M059J (cell line): ENCODE measurements at regions not wholly inside any gene's neighbourhood (a gene's known extent, or its start where the extent isn't known, plus 50 kb on each side); places are given as distances from the start of the nearest gene placed in this dataset.

Experiments
- DNase-seq: peaks from one replicate; pipeline ENCODE4 v3.0.0-alpha.2; 2012; ENCODE audit warnings: low read depth

DNA sequence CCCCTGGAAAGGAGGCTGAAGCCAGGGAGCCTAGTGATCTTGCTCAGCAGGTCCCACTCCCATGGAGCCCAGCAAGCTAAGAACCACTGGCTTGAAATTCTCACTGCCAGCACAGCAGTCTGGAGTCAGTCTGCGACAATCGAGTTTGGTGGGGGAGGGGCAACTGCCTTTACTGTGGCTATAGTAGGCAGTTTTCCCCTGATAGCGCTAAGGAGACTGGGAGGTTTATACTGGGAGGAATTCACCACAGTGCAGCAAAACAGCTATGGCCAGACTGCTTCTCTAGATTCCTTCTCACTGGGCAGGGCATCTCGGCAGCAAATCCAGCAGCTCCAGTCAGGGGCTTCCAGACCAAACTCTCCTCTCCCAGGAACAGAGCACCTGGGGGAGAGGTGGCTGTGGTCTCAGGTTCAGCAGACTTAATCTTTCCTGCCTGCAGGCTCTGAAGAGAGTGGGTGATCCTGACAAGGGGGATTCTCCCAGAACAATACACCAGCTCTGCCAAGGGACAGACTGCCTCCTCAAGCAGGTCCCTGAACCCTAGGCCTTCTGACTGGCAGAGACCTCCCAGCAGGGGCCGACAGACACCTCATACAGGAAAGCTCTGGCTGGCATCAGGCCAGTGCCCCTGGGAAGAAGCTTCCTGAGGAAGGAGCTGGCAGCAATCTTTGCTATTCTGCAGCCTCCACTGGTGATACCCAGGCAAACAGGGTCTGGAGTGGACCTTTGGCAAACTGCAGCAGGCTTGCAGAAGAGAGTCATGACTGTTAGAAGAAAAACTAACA is 548.5 kb upstream of the NEGR1 start:
- DNase-seq = no peak

DNA sequence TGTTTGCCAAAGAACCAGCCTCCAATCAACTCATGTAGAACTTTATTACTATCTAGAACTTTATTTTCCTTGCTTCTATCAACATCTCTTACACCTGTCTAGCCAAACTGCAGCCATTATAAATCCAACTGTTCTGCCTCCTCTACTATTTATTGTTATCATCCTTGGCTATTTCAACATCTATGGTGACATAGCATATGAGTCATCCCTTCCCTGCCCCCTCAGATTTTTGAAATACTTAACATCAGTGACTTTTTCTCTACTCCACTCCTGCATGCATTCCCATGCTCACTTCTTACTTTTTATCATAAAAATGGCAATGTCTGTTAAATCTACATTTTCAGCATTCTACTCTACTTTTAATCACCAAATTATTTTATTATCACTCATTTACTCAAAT is 544.9 kb upstream of the NEGR1 start:
- DNase-seq = peak; percentile 5

DNA sequence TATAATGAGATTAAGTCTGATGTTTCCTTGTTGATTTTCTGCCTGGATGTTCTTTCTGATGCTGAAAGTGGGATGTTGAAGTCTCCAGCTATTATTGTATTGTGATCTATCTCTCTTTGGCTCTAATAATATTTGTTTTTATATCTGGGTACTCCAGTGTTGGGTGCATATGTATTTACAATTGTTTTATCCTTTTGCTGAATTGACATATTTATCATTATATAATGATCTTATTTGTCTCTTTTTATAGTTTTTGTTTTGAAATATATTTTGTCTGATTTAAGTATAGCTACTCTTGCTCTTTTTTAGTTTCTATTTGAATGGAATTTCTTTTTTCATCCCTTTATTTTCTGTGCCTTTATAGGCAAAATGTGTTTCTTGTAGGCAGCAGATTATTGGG is 522.2 kb upstream of the NEGR1 start:
- DNase-seq = no peak

DNA sequence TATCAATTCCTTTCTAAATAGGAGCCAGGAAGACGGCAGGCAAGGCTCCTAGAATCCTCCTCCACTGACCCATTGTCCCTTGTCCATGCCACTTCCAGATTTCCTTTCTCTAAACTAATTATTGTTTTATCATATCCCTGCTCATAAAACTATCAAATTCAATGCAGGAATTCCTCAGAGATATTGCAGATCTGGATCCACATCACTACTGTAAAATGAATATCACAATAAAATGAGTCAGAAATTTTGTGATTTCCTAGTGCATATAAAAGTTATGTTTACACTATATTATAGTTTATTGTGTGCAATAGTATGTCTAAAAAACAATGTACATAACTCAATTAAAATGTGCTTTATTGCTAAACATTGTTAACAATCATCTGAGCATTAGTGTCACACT is 498.7 kb upstream of the NEGR1 start:
- no peak for DNase-seq

DNA sequence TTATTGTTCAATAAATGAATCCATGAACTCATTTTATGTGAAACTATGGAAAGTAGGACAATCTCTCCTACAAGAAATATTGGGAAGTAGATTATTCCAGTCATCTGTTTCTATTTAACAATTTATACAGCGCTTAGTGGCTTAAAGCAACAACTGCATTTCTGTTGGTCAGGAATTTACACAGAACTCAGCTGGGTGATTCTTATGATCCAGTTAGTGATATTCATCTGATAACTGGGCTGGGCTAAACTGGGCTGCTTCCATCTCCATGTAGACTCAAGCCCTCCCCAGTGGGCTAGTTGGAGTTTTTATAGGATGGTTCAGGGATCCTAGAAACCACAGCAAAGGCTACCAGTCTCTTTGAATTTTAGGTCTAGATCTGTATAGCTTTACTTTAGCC is 497.9 kb upstream of the NEGR1 start:
- no peak for DNase-seq

DNA sequence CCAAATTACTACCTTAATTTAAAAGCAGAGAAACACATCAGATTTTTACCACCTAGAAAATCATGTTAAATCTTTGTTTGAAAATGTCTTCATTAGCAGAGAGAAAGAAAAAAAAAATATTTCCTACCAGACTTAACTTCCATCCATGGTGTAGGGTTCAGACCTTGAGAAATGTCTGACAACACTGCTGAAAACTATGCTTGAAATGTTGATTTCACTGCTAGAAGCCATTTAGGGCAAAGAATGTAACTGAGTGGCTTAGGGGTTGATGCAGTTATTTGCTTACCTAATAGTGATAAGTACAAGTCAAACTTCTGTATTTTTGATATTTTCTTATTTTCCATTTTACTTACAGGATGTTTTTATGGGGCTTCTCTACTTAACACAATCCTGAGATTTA is 495.6 kb upstream of the NEGR1 start:
- no peak for DNase-seq

DNA sequence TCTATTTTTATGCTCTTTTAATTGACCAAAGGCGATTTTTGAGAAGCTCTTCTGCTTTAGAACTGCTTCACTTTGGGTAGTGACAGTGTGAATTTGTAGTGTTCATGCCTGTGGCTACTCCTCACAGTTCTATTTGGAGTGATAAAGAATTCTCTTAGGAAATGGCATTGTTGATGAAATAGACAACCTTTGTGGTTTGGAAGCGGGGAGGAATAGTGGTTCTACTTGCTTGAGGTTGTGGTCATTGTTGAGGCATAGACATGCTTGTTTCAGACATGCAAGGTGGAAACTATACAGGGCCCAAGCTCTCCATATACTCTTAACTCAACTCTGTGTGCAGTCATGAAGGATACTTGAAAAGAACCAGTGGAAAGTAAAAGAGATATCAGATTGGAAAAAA is 481.1 kb upstream of the NEGR1 start:
- no peak for DNase-seq

DNA sequence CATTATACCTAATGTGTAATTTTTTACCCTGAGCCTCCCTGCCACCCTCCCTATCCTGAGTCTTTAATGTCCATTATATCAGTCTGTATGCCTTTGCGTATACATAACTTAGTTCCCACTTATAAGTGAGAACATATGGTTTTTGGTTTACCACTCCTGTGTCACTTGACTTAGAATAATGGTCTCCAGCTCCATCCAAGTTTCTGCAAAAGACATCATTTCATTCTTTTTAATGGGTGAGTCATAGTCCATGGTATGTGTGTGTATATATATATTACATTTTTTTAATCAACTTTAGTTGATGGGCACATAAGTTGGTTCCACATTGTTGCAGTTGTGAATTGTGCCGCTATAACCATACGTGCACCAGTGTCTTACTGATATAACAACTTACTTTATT is 477.1 kb upstream of the NEGR1 start:
- no peak for DNase-seq

DNA sequence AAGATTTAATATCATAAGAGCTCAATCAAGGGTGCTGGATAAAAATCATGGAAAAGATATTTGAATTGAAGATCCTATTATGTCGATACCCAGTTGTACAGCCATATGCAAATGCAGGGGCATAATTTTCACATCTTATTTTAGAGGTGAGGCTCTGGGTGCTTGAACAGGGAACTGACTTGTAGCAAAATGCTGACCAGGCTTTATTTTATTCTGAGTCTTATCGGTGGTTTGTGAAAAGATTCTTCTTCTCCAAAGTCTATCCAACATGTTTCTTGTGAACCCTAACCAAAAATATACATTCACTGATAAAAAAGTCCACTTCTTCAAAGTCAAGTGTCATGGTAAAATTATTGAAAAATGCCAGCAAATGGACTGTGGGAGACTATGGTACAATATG is 475.5 kb upstream of the NEGR1 start:
- DNase-seq = no peak

DNA sequence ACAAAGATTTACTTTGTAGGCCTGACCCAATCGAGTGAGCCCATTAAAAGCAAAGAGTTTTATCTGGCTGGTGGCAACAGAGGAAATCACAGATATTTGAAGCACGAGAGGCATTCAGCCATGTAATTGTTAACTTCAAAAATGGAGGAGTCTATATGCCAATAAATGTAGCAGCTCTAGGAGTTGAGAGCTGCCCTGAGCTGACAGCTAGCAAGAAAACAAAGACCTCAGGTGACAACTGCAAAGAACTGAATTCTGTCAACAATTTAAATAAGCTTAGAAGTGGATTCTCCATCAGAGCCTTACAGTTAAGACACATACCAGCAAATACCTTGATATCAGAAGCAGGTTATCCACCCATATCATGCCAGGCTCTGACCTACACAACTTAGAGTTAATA is 463.1 kb upstream of the NEGR1 start:
- no peak for DNase-seq

DNA sequence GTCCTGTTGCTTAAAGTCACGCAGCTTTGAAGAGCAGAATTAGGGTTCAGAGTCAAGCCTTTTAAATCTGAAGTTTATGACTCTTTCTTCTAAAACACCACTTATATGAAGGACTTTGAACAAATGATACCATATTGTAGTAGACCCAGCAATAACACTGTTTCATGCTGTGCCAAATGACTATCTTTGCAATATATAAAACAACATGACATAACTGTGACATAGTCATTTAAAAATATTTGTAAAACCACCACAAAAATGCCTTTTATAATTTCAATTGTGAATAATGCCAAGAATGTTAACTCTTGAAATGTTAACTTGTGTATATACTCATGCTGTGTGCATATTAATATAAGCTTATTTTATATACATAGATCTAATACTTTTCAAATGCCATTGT is 452.1 kb upstream of the NEGR1 start:
- no peak for DNase-seq

DNA sequence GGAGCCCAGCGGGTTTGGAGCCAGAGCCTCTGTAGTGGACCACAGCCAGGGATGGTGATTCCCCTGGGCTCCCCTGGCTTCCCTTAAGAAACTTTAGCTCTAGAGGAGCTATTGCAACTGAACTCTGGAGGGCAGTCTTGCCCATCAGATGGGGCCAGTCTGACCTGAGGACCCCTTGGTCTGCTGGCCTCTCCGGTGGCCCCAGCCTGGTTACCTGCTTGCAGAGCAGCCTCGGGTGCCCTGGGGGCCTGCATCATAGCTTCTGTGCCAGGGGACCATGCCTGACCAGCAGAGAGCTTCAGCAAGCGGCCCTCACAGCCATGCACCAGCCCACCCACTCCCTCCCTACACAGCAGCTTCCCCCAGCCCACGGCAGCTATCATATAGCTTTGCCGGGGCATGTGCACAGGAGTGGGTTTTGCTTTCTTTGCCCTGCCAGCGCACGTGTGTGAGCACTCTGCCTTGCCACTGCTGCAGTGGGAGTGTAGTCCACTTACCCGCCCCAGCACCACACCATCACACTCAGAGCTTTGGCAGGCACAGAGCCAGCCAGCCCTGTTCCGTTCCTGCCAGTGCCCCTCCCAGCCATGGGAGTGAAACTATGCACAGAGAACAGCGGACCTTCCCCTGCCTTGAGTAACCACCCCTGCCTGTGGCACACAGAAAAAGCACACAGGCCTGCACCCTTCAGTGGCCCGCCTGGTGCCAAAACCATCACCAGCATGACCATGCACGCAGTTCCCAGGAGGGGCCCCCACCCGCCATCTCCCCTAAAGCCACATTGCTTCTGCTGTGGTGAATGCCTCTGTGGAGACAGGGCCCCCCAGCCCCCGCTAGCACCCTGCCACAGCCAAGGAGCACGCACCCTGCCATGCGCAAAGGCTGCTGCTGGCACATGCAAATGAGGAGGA is 442.9 kb upstream of the NEGR1 start:
- DNase-seq = no peak

DNA sequence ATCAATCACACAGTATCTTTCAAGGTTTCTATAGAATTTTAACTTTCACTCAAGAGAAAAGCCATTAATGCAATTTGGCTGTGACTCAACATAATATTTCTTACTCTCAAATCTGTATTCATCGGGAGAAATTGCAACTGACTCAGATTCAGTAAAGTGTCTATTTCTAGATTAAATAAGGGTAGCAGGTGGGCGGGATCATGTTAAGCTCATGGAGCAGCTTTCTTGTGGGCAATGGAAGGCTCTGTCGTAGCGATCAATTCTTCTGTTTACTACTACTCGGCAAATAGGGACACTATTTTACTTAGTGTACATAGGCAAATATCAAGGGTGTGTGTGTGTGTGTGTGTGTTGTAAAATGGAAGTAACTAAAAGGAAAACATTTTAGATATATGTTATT is 423.6 kb upstream of the NEGR1 start:
- no peak for DNase-seq

DNA sequence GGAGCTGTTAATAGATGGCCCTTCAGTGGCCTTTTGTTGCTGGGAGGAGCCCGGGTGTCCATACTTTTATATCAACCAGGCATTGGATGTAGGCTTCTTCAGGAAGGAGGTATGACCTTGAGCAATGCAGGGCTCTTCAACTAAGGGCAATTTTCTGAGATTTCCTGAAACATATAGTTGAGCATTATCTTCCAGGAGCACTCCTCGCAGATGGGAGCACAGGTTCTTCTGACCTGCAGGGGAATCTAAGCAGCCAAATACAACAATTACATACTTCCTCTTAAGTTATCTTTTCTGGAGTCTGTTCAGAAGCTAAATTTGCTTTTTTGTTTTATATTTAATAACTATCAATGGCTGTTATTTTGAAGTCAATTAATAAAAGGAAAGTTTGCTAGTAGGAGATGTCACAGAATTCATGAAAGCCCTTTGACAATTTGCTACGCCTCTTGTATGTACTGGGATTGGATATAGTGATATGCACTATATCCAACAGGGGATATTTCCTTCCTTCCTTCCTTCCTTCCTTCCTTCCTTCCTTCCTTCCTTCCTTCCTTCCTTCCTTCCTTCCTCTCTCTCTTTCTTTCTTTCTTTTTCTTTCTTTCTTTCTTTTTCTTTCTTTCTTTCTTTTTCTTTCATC is 422.6 kb upstream of the NEGR1 start:
- no peak for DNase-seq

DNA sequence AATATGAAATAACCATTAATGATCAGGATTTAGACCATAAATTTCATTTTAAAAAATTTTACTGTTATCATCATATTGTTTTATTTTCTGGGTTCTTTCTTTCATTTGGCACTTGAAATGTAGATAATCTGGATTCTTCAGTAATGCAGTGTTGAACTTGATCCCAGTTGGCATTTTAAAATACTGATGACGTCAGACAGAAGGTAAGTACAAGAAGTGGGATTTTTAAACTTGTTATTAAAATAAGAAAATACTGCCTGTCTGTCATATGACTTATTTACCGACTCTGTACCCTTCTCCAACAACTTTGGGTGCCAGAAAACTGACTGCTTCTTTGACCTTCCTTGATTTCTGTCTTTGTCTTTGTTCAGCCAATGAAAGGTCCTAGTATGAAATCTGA is 415.1 kb upstream of the NEGR1 start:
- DNase-seq = no peak

DNA sequence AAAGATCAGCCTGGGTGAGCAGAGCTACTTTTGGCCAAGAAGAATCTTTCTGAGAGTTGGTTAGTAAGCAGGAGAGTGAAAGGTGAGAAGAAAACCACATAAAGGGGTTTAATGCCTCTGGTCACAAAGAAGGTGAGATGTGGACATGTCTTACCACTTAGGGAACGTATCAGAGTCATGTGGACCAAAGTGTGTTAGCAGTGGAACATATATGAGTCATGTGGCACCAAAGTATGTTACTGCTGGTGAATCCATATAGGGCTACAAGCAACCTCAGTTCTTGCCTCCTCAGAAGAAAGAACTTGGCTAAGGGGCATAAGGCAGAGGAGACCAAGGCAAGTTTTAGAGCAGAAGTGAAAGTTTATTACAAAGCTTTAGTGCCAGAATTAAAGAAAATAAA is 411.6 kb upstream of the NEGR1 start:
- DNase-seq = no peak

DNA sequence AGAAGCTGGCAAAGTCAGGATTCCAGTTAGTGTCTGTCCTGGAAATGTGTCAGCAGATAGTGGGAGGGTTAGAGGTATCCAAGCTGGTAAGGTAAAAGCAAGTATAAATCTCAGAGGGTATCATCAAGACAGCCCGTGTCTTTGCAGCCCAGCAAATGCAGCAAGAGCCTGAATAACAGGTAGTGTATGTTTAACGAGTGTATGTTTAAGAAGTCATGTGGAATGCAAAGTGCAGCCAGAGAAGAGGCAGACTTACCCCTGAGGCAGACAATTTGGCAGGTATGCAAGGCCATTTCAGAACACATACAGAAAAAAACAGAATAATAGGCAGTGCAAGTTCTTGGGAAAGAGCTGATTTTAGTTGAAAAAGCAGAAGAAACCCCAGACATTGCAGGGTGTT is 411.0 kb upstream of the NEGR1 start:
- no peak for DNase-seq

DNA sequence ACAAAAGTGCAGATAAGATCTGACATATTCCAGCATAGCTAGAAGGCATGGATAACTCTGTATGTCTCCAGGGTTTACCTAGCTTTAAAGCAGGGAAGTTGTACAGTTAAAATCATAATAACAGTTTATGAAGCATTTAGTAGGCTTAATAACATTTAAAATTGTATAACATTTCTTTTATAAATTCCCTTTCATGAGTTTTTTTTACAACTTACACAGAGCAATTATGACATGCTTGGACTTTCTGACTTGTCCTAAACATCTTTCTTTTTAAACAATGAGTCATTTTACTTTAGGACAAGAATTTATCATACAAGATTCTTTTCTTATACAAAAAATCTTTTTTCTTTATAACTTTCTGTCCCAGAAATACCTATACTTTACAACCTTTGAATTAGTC is 408.5 kb upstream of the NEGR1 start:
- DNase-seq = no peak

DNA sequence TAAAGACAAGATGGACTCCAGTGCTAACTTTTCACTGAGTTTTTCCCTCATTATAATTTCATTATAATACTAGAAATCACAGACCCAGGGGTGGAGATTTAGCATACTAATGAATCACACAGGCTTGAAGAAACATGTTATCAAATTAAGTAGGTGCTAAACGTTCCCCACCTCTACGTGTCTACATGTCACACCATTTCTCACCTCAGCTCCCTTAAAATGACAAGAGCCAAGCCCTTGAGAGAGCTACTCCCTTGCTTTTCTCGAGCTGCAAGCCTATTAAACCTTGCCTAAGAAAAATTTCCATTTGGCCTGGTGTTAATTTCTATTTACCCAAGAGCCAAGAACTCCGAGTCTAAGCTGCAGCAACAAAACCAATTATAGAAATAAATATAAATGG is 396.3 kb upstream of the NEGR1 start:
- no peak for DNase-seq

DNA sequence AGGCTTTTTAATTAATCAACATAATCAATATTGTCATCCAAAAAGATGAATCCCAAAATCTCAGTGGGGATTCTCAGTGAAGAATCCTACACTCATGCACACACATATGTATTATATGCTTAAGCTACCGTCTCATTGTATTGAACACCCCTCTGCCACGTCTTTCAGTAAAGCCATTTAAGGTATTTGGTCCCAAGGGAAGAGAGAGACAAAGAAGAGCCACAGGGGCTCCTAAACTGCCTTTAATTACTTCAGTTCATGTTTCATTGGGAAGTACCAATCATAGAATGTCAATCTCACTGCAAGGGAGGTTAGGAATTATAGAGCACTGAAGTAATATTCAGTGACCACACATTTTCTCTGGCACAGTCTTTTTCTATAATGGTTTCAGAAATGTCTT is 388.6 kb upstream of the NEGR1 start:
- no peak for DNase-seq

DNA sequence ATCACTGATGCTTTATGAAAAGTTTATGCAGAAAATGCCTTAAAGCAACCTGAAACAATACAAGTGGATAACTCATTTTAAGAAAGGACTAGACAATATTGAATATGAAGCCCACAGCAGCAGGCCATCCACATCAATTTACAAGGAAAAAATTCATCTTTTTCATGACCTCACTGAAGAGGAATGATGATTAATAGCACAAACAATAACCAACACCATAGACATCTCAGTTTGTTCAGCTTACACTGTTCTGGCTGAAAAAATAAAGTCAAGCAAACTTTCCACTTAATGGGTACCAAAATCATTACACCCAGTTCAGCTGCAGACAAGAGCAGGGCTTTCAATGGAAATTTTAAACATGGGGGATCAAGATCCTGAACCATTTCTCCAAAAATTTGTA is 380.6 kb upstream of the NEGR1 start:
- DNase-seq = no peak

DNA sequence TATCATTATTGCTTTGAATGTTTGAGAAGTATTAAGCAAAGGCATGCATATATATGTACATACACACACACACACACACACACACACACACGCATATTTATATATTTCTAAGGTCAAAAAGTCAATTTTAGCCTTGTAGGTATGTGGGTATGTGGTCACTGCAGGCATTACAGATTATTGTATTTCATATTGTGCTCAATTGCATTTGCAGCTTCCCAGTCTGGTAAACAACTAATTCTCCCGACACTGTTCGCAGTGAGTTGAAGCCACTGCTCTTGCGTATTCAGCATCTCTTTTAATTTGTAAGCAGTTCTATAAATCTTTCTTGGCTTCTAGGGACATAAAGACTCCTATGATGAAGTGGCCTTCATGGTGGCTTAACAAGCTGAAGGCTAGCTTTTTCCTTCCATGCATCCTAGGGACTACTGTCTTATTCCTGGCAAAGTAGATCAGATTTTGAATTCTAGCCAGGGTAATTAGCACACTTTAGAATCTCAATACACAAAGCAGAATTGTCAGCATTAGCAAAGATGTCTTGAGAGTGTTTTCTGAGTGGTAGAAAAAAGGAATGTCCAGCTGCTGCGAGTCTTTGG is 368.6 kb upstream of the NEGR1 start:
- no peak for DNase-seq
